GM18517 (cell line): ENCODE measurements at regions not wholly inside any gene's neighbourhood (a gene's known extent, or its start where the extent isn't known, plus 50 kb on each side); places are given as distances from the start of the nearest gene placed in this dataset.

Experiments
- ATAC-seq: cut with Tn5 transposase; IDR thresholded peaks from one replicate; pipeline ENCODE4 v1.9.1; 2021; ENCODE audit warnings: mild to moderate bottlenecking, moderate library complexity; ENCODE audit not compliant: unreplicated experiment

- no peak for ATAC-seq
Measured at GRCh38 chr5:29380029-29380428, 1813.5 kb upstream of the CDH6 start.

GRCh38 chr5:29379619-29380018 lies 1813.9 kb upstream of the CDH6 start:
- no peak for ATAC-seq

GRCh38 chr5:29378104-29378503 lies 1815.4 kb upstream of the CDH6 start:
- ATAC-seq: no peak

- no peak for ATAC-seq
Measured at GRCh38 chr5:29370248-29370647, 1823.2 kb upstream of the CDH6 start.

- ATAC-seq: no peak
Measured at GRCh38 chr5:29367176-29367833, 1826.2 kb upstream of the CDH6 start.

GRCh38 chr5:29351170-29351569 lies 1842.3 kb upstream of the CDH6 start:
- no peak for ATAC-seq

GRCh38 chr5:29337030-29337429 lies 1856.5 kb upstream of the CDH6 start:
- ATAC-seq: no peak

GRCh38 chr5:29321591-29321990 lies 1871.9 kb upstream of the CDH6 start:
- ATAC-seq: no peak

- ATAC-seq: no peak
Measured at GRCh38 chr5:29309359-29309758, 1884.1 kb upstream of the CDH6 start.

- ATAC-seq: no peak
Measured at GRCh38 chr5:29307478-29307877, 1886.0 kb upstream of the CDH6 start.

GRCh38 chr5:29304545-29304944 lies 1888.9 kb upstream of the CDH6 start:
- ATAC-seq: no peak

- ATAC-seq: no peak
Measured at GRCh38 chr5:29296548-29296947, 1896.9 kb upstream of the CDH6 start.

- ATAC-seq: no peak
Measured at GRCh38 chr5:29277642-29278041, 1915.8 kb upstream of the CDH6 start.

- ATAC-seq: no peak
Measured at GRCh38 chr5:29276371-29276770, 1917.1 kb upstream of the CDH6 start.

- no peak for ATAC-seq
Measured at GRCh38 chr5:29263915-29264351, 1929.6 kb upstream of the CDH6 start.

- ATAC-seq: no peak
Measured at GRCh38 chr5:29262339-29263123, 1931.0 kb upstream of the CDH6 start.

- ATAC-seq: no peak
Measured at GRCh38 chr5:29261213-29261612, 1932.3 kb upstream of the CDH6 start.

GRCh38 chr5:29252390-29252789 lies 1941.1 kb upstream of the CDH6 start:
- ATAC-seq: no peak

GRCh38 chr5:29247346-29248028 lies 1946.0 kb upstream of the CDH6 start:
- ATAC-seq: no peak

GRCh38 chr5:29240379-29240778 lies 1953.1 kb upstream of the CDH6 start:
- no peak for ATAC-seq

- ATAC-seq: no peak
Measured at GRCh38 chr5:29239606-29240005, 1953.9 kb upstream of the CDH6 start.

GRCh38 chr5:29238115-29238514 lies 1955.4 kb upstream of the CDH6 start:
- no peak for ATAC-seq
